ENCODE measurements at regions not wholly inside any gene's neighbourhood (a gene's known extent, or its start where the extent isn't known, plus 50 kb on each side); places are given as distances from the start of the nearest gene placed in this dataset.

DNA sequence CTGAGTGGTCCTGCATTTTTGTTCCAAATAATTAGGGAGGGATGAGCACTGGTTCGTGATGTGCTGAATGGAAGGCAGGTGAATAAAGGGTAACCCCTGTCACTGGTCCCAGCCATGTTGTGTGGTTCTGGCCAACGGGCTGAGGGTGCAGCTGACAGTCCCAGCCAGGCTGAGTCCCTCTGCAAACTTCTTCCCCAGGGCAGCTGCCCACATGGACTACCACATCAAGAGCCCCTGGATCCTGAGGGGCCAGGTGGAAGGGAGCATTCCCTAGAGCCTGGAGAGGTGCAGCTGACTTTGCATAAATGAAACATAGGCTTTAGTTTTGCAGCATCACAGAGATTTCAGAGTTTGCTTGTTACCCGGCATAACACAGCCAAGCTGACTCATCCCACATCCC, 219.8 kb upstream of the MYT1L start:
- Histone ChIP-seq H3K4me3 (ENCODE audit: low read depth, low read length) (no peak overlapping the region), H3K9me3 (no peaks in the 10 kb centered on the region), H3K4me1 (no peaks in the 10 kb centered on the region), H3K36me3 (ENCODE audit: control insufficient read depth, insufficient read depth, low read length) (no peaks in the 10 kb centered on the region), H3K27me3 (replicated peaks; ENCODE audit: control insufficient read depth, insufficient read depth, low read length) (no peaks in the 10 kb centered on the region)
- H3K27ac Mint-ChIP-seq (ENCODE audit: unreplicated experiment), result no peak overlapping the region
- no peaks in the 10 kb centered on the region for H3K4me1 Mint-ChIP-seq (ENCODE audit: low read depth, unreplicated experiment)
- intact Hi-C loops (cut with micrococcal nuclease; ENCODE audit: unreplicated experiment), result no loop called here
- BruUV-seq (replicated peaks), result no TSS peak
- DNase-seq, result no peak
- H3K4me3 Mint-ChIP-seq (ENCODE audit: unreplicated experiment), result no peak overlapping the region
- no peak for TF ChIP-seq CTCF (IDR thresholded peaks at IDR 0.05; ENCODE audit: insufficient read depth in 1 of 2, low read depth in 1 of 2, low read length in 1 of 2, severe bottlenecking in 1 of 2, unreplicated experiment in 1 of 2)
- ChIA-PET CTCF (no interaction called here), POLR2A (no interaction called here)
- peaks cover 7% of the 10 kb centered on the region for H3K27me3 Mint-ChIP-seq (ENCODE audit: insufficient read depth, unreplicated experiment)
- H3K36me3 Mint-ChIP-seq (ENCODE audit: insufficient read depth, unreplicated experiment), result no peaks in the 10 kb centered on the region
- H3K9me3 Mint-ChIP-seq (ENCODE audit: unreplicated experiment), result peaks cover 12% of the 10 kb centered on the region

- Histone ChIP-seq H3K36me3 (ENCODE audit: control insufficient read depth, insufficient read depth, low read length) (no peaks in the 10 kb centered on the region), H3K4me3 (ENCODE audit: low read depth, low read length) (no peak overlapping the region), H3K9me3 (no peaks in the 10 kb centered on the region), H3K4me1 (no peaks in the 10 kb centered on the region), H3K27me3 (replicated peaks; ENCODE audit: control insufficient read depth, insufficient read depth, low read length) (no peaks in the 10 kb centered on the region)
- no peak overlapping the region for H3K27ac Mint-ChIP-seq (ENCODE audit: unreplicated experiment)
- H3K36me3 Mint-ChIP-seq (ENCODE audit: insufficient read depth, unreplicated experiment), result no peaks in the 10 kb centered on the region
- POLR2A ChIA-PET, result no interaction called here
- TF ChIP-seq CTCF (IDR thresholded peaks at IDR 0.05; ENCODE audit: insufficient read depth in 1 of 2, low read depth in 1 of 2, low read length in 1 of 2, severe bottlenecking in 1 of 2, unreplicated experiment in 1 of 2), result no peak
- CTCF ChIA-PET, result no interaction called here
- no peak overlapping the region for H3K4me3 Mint-ChIP-seq (ENCODE audit: unreplicated experiment)
- BruUV-seq (replicated peaks), result no TSS peak
- intact Hi-C loops (cut with micrococcal nuclease; ENCODE audit: unreplicated experiment), result no loop called here
- H3K27me3 Mint-ChIP-seq (ENCODE audit: insufficient read depth, unreplicated experiment), result peaks cover 9% of the 10 kb centered on the region
- no peaks in the 10 kb centered on the region for H3K4me1 Mint-ChIP-seq (ENCODE audit: low read depth, unreplicated experiment)
- DNase-seq, result no peak
- peaks cover under 1% of the 10 kb centered on the region for H3K9me3 Mint-ChIP-seq (ENCODE audit: unreplicated experiment)
These were observed 216.8 kb upstream of the MYT1L start for GRCh38 chr2:2547911-2548310.

GRCh38 chr2:2547451-2547850, 216.4 kb upstream of the MYT1L start:
- no peaks in the 10 kb centered on the region for H3K36me3 ChIP-seq (ENCODE audit: control insufficient read depth, insufficient read depth, low read length)
- Mint-ChIP-seq H3K9me3 (ENCODE audit: unreplicated experiment) (no peaks in the 10 kb centered on the region), H3K4me1 (ENCODE audit: low read depth, unreplicated experiment) (no peaks in the 10 kb centered on the region), H3K4me3 (ENCODE audit: unreplicated experiment) (no peak overlapping the region), H3K27me3 (ENCODE audit: insufficient read depth, unreplicated experiment) (peaks cover 9% of the 10 kb centered on the region), H3K36me3 (ENCODE audit: insufficient read depth, unreplicated experiment) (no peaks in the 10 kb centered on the region), H3K27ac (ENCODE audit: unreplicated experiment) (no peak overlapping the region)
- no peak overlapping the region for H3K4me3 ChIP-seq (ENCODE audit: low read depth, low read length)
- DNase-seq, result no peak
- no peaks in the 10 kb centered on the region for H3K9me3 ChIP-seq
- intact Hi-C loops (cut with micrococcal nuclease; ENCODE audit: unreplicated experiment), result no loop called here
- ChIA-PET CTCF (no interaction called here), POLR2A (no interaction called here)
- TF ChIP-seq CTCF (IDR thresholded peaks at IDR 0.05; ENCODE audit: insufficient read depth in 1 of 2, low read depth in 1 of 2, low read length in 1 of 2, severe bottlenecking in 1 of 2, unreplicated experiment in 1 of 2), result no peak
- no TSS peak for BruUV-seq (replicated peaks)
- H3K4me1 ChIP-seq, result no peaks in the 10 kb centered on the region
- no peaks in the 10 kb centered on the region for H3K27me3 ChIP-seq (replicated peaks; ENCODE audit: control insufficient read depth, insufficient read depth, low read length)

Measured in Caco-2 (cell line).